HepG2 (cell line): ENCODE measurements at regions not wholly inside any gene's neighbourhood (a gene's known extent, or its start where the extent isn't known, plus 50 kb on each side); places are given as distances from the start of the nearest gene placed in this dataset.

Source experiments
- AFF4 ChIP-seq: sonication (generic); formaldehyde crosslinking; IDR thresholded peaks from 2 replicates; pipeline ENCODE4 v1.4.0; 2020; ENCODE audit warnings: missing genetic modification reagents
- CHD4 ChIP-seq: fragments of 200-600 bp; sonication (generic); IDR thresholded peaks from 2 replicates; pipeline ENCODE4 v1.7.0; 2017; ENCODE audit warnings: mild to moderate bottlenecking, low read length, borderline replicate concordance
- DDIT3 ChIP-seq: sonication (generic); formaldehyde crosslinking; IDR thresholded peaks from 2 replicates; pipeline ENCODE4 v1.4.0; 2020; ENCODE audit warnings: mild to moderate bottlenecking, missing genetic modification reagents
- JUND ChIP-seq: sonication (generic); formaldehyde crosslinking; IDR thresholded peaks from 2 replicates; pipeline ENCODE4 v1.8.0; 2022; ENCODE audit warnings: mild to moderate bottlenecking, missing genetic modification reagents
- MEF2D ChIP-seq: sonication (generic); formaldehyde crosslinking; IDR thresholded peaks from 2 replicates; pipeline ENCODE4 v1.5.1; 2020; ENCODE audit warnings: mild to moderate bottlenecking, missing genetic modification reagents
- YEATS2 ChIP-seq: sonication (generic); formaldehyde crosslinking; IDR thresholded peaks from 2 replicates; pipeline ENCODE4 v1.4.0; 2020; ENCODE audit warnings: missing genetic modification reagents, borderline replicate concordance
- ZBTB7B ChIP-seq: sonication (generic); formaldehyde crosslinking; IDR thresholded peaks from 2 replicates; pipeline ENCODE4 v1.4.0; 2020; ENCODE audit warnings: missing genetic modification reagents
- ZHX1 ChIP-seq: sonication (generic); formaldehyde crosslinking; IDR thresholded peaks from 2 replicates; pipeline ENCODE4 v1.8.1; 2022; ENCODE audit warnings: low read depth, mild to moderate bottlenecking, missing genetic modification reagents
- ZNF121 ChIP-seq: sonication (generic); formaldehyde crosslinking; IDR thresholded peaks from 2 replicates; pipeline ENCODE4 v1.5.0; 2020; ENCODE audit warnings: mild to moderate bottlenecking, missing genetic modification reagents
- ZNF337 ChIP-seq: sonication (generic); formaldehyde crosslinking; IDR thresholded peaks from 2 replicates; pipeline ENCODE4 v1.5.1; 2020; ENCODE audit warnings: missing genetic modification reagents, low read depth, mild to moderate bottlenecking, borderline replicate concordance
- ZNF431 ChIP-seq: sonication (generic); formaldehyde crosslinking; IDR thresholded peaks from 2 replicates; pipeline ENCODE4 v1.9.0; 2022; ENCODE audit warnings: missing genetic modification reagents, low read depth, mild to moderate bottlenecking, borderline replicate concordance
- ZNF44 ChIP-seq: sonication (generic); formaldehyde crosslinking; IDR thresholded peaks from 2 replicates; pipeline ENCODE4 v1.5.1; 2020; ENCODE audit warnings: mild to moderate bottlenecking, missing genetic modification reagents
- ZNF441 ChIP-seq: sonication (generic); formaldehyde crosslinking; IDR thresholded peaks from 2 replicates; pipeline ENCODE4 v1.7.0; 2021; ENCODE audit warnings: missing genetic modification reagents, borderline replicate concordance
- ZNF460 ChIP-seq: sonication (generic); formaldehyde crosslinking; IDR thresholded peaks from 2 replicates; pipeline ENCODE4 v1.5.1; 2020; ENCODE audit warnings: missing genetic modification reagents, mild to moderate bottlenecking, borderline replicate concordance
- ZNF543 ChIP-seq: sonication (generic); formaldehyde crosslinking; IDR thresholded peaks from 2 replicates; pipeline ENCODE4 v1.4.0; 2020; ENCODE audit warnings: mild to moderate bottlenecking, missing genetic modification reagents
- ZNF549 ChIP-seq: sonication (generic); formaldehyde crosslinking; IDR thresholded peaks from 2 replicates; pipeline ENCODE4 v1.5.0; 2020; ENCODE audit warnings: missing genetic modification reagents
- ZNF703 ChIP-seq: sonication (generic); formaldehyde crosslinking; IDR thresholded peaks from 2 replicates; pipeline ENCODE4 v1.5.1; 2020; ENCODE audit warnings: missing genetic modification reagents, mild to moderate bottlenecking, moderate library complexity, borderline replicate concordance
- ZNF800 ChIP-seq: sonication (generic); formaldehyde crosslinking; IDR thresholded peaks from 2 replicates; pipeline ENCODE4 v1.4.0; 2020; ENCODE audit warnings: missing genetic modification reagents
- ZNF816 ChIP-seq: sonication (generic); formaldehyde crosslinking; IDR thresholded peaks from 2 replicates; pipeline ENCODE4 v1.8.0; 2022; ENCODE audit warnings: missing genetic modification reagents, mild to moderate bottlenecking, borderline replicate concordance
- ZNF878 ChIP-seq: sonication (generic); formaldehyde crosslinking; IDR thresholded peaks from 2 replicates; pipeline ENCODE4 v1.8.1; 2023; ENCODE audit warnings: mild to moderate bottlenecking, missing genetic modification reagents, moderate library complexity

GRCh38 chr9:134258828-134259546 is 67.3 kb upstream of the RXRA start (continued):
- TF ChIP-seq ZHX1 (CRISPR knock-in tag) (no peak), ZNF878 (CRISPR knock-in tag) (no peak), ZNF441 (CRISPR knock-in tag) (no peak), ZNF121 (CRISPR knock-in tag) (peak; percentile 45; the same call in 1 of the 2 replicates), DDIT3 (no peak), ZBTB7B (CRISPR knock-in tag) (peak; percentile 95), YEATS2 (CRISPR knock-in tag) (no peak), MEF2D (peak; percentile 78; the same call in 1 of the 2 replicates), ZNF44 (no peak), AFF4 (CRISPR knock-in tag) (no peak), ZNF431 (CRISPR knock-in tag) (no peak), CHD4 (no peak), JUND (CRISPR knock-in tag) (peak; percentile 30; the same call in 1 of the 2 replicates), ZNF337 (CRISPR knock-in tag) (no peak), ZNF816 (CRISPR knock-in tag) (0 out of 2 replicates have a peak, but pooled peaks have one; percentile 34), ZNF543 (0 out of 2 replicates have a peak, but pooled peaks have one; percentile 61), ZNF800 (CRISPR knock-in tag) (no peak), ZNF549 (CRISPR knock-in tag) (no peak), ZNF460 (CRISPR knock-in tag) (no peak; the same call in 1 of the 2 replicates), ZNF703 (0 out of 2 replicates have a peak, but pooled peaks have one; percentile 57)
